HG02642 (cell line): ENCODE measurements at regions not wholly inside any gene's neighbourhood (a gene's known extent, or its start where the extent isn't known, plus 50 kb on each side); places are given as distances from the start of the nearest gene placed in this dataset.
"Not testable (repeated sequence)": the region's sequence is repeated elsewhere in the genome, so short reads cannot be mapped to it uniquely, and the experiment has no call there.

ENCODE experiments used
- ATAC-seq: cut with Tn5 transposase; IDR thresholded peaks from one replicate; pipeline ENCODE4 v1.9.1; 2021; ENCODE audit warnings: mild to moderate bottlenecking; ENCODE audit not compliant: unreplicated experiment, poor library complexity

GRCh38 chr14:88981948-88982347 lies 157.5 kb downstream of the TTC8 start:
- no peak for ATAC-seq

GRCh38 chr14:88983755-88984154 lies 159.3 kb downstream of the TTC8 start:
- no peak for ATAC-seq

DNA sequence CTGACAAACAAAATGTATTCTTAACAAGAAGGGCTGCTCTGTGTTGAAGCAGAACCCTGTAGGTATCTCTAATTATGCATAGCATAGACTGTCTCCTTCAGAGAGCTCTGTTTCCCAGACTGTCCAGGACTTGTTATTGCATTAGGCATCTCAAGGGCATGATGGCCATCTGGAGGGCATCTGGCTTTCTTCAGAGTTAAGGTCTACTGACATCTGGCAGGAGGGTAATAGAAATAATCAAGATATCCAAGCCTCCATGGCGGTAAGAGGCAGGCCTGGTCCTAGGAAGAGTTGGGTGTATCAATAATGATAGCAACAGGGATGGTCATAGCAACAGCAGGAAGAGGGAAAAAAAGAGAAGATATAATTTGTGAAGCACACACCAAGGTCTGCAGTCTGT lies 161.2 kb downstream of the TTC8 start:
- ATAC-seq: no peak

DNA sequence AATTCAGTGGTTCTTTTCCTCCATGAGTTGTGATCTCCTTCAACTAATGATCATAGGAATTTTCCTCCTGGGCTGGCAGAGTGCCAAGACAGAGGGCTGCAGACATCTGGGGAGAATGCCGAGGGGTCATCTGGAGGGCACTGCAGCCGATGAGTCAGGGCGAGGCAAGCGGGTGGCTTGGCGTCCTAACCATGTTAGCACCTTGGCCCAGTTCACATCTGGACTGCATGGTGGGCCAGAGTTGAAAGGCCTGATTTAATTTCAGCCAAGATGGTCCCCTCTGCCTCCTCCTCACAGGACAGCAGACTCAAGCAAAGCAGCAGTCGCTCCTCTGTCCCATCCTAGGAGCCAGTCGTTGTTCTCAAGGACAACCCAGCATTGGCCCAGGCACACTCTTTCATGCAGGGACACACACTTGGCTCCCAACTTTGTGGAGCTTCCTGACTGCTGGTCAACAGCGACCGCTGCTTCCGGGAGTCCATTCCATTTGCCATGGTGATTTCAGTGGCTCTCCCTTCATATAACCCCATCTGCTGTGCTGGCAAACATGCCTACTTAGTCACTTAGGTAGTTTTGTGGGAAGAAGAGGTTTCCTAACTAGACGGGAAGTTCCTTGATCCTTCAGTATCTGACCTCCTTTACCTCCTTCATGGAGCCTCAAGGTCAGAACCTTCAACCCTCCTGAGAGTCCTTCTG lies 161.8 kb downstream of the TTC8 start:
- ATAC-seq: no peak

DNA sequence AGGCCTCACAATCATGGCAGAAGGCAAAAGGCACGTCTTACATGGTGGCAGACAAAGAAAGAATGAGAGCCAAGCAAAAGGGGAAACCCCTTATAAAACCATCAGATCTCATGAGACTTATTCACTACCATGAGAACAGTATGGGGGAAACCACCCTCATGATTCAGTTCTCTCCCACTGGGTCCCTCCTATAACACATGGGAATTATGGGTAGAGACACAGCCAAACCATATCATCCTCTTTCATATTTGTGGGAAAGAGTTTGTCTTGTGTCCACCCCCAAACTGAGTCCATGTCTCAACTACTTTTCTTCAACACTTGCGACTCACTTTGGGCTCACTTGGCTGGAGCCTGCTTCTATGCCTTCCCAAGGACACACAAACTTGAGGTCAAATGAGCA lies 162.5 kb downstream of the TTC8 start:
- ATAC-seq: not testable (repeated sequence)

- no peak for ATAC-seq
These were observed 163.1 kb downstream of the TTC8 start for GRCh38 chr14:88987516-88987915.

- ATAC-seq: no peak
These were observed 165.5 kb downstream of the TTC8 start for GRCh38 chr14:88989911-88990310.

- no peak for ATAC-seq
These were observed 166.4 kb downstream of the TTC8 start for GRCh38 chr14:88990856-88991255.

GRCh38 chr14:88992011-88992410 lies 167.6 kb downstream of the TTC8 start:
- ATAC-seq: no peak

- no peak for ATAC-seq
These were observed 169.5 kb downstream of the TTC8 start for GRCh38 chr14:88993946-88994345.

DNA sequence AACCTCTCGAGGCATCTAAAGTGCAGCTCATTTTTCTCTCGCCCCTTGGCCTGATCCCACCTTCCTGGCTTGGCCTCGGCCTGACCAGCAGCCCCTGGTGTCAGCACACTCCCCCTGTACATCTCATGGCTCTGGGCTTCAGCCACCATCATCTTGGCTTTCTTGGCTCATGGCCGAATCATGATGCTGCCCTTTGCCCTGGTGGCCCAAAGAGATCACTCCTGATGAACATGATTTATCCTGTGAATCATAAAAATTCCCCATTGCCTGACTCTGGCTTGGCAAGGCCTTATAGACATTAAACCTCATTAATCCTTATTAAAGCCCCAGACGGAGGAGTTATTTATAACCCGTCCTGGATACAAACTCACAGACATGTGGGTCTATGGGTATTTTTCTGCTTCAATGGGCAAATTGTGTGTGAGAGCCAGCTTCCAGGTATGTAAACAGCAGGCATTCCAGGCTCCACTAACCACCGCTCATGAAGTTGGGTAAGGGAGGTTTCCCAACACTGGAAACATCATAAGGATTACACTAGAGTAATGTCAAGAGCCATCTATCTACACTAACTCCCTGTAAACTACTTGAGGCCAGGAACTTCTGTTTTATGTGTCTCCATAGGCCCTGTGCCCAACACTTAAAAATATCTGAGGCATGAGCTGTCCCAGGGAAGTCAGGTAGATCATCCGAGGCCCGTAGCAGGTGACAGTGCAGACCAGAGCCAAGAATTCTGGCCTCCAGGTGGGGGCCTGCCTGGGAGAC lies 171.2 kb downstream of the TTC8 start:
- no peak for ATAC-seq

- ATAC-seq: no peak
These were observed 173.6 kb downstream of the TTC8 start for GRCh38 chr14:88998027-88998426.

- no peak for ATAC-seq
These were observed 174.7 kb downstream of the TTC8 start for GRCh38 chr14:88999137-88999536.

GRCh38 chr14:89000007-89000942 lies 175.8 kb downstream of the TTC8 start:
- ATAC-seq: no peak

DNA sequence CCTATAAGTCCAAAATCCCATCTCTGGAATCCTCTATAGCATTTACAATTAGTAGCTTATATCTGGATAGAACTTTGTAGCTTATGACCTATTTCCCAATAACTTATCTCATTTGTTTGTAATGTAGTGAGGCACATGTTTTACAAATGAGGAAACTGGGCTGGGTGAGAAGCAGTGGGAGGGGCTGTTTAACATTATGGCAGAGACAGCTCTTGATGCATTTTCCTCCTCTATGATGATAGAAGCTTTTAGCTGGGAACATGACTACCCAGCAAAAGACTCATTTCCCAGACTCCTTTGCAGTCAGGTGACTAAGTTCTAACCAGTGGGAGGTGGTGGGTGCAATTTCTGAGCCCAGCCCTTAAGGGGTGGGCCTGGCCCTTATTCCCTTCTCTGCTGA lies 179.7 kb downstream of the TTC8 start:
- ATAC-seq: no peak

GRCh38 chr14:89007906-89008305 lies 183.5 kb downstream of the TTC8 start:
- ATAC-seq: no peak

DNA sequence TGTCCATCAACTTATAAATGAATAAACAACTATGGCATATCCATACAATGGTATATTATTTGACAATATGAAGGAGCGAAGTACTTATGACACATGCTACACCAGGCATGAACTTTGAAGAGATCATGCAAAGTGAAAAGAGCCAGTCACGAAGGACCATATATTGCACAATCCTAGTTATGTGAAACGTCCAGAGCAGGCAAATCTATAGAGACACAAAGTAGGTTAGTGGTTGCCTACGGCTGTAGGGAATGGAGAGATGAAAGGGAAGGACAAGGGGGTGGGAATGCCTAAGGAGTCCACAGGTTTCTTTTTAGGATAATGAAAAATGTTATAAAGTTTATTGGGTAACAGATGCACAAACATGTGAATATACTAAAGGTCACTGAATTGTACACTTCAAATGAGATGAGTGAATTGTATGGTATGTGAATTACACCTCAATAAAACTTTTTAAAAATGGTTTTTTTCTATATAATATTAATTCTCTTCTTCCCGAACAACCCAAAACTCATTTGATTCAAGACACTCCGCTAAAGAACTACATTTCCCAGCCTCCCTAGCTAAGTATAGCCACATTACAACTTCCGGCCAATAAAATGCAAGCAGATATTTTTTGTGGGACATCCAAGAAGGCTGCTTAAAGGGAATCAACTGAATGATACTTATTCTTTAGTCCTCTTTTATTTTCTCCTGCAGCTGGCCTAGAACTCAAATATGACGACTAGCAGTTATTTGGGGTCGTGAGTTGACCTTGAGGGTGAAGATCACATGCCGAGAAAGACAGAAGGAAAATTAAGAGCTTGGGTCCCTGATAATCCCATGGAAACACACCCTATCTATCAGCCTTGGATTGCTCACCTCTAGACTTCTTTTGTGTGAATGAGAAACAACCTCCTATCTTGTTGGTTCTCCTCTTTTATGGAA lies 187.2 kb downstream of the TTC8 start:
- ATAC-seq: no peak

DNA sequence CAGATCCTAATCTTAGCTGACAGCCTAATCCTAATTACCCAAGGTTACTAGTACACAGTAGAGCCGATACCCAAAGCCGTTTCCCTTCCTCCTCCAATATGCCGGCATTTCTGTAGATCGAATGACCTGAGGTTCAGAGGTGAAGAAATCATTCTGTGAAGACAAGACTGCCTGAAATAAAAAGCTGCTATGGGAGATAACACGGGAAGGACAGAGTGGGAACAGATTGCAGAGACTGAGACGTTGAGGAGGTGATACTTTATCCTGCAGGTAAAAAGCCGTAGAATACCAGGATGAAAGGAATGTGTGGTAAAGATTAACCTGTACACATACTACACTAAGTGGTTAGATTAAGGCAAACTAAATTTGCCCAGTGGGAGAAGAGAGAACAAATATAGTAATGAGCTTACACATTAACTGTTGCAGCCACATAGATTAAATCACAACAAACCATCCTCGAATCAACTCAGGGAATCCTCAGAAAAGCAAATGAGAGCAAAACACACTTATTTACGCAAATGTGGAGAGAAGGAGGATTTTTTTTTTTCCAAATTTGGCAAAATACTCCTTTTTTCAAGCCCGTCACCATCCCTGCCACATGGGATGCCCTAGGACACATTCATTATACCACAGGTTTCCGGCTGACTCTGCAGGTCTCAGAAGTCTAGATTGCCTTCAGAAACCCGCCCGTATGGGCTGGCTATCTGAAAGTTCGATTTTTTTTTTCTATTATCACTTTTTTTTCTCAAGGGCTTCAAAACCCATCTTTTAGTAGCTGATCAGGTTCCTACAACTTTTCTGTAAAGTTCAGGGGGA lies 188.0 kb downstream of the TTC8 start:
- no peak for ATAC-seq

- ATAC-seq: no peak
These were observed 188.7 kb downstream of the TTC8 start for GRCh38 chr14:89013098-89013504.
